ENCODE measurements at regions not wholly inside any gene's neighbourhood (a gene's known extent, or its start where the extent isn't known, plus 50 kb on each side); places are given as distances from the start of the nearest gene placed in this dataset.
"Not testable (repeated sequence)": the region's sequence is repeated elsewhere in the genome, so short reads cannot be mapped to it uniquely, and the experiment has no call there.

- TF ChIP-seq, protein P1, sequence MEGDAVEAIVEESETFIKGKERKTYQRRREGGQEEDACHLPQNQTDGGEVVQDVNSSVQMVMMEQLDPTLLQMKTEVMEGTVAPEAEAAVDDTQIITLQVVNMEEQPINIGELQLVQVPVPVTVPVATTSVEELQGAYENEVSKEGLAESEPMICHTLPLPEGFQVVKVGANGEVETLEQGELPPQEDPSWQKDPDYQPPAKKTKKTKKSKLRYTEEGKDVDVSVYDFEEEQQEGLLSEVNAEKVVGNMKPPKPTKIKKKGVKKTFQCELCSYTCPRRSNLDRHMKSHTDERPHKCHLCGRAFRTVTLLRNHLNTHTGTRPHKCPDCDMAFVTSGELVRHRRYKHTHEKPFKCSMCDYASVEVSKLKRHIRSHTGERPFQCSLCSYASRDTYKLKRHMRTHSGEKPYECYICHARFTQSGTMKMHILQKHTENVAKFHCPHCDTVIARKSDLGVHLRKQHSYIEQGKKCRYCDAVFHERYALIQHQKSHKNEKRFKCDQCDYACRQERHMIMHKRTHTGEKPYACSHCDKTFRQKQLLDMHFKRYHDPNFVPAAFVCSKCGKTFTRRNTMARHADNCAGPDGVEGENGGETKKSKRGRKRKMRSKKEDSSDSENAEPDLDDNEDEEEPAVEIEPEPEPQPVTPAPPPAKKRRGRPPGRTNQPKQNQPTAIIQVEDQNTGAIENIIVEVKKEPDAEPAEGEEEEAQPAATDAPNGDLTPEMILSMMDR (IDR thresholded peaks at IDR 0.05) = not testable (repeated sequence)
- not testable (repeated sequence) for TF ChIP-seq EZH2, EZH2phosphoT487 (IDR thresholded peaks at IDR 0.05)
Measured at GRCh38 chr20:29871816-29872215, 1385.6 kb upstream of the DEFB115 start.

All from neural progenitor cell (in vitro differentiated cells).